H9 (cell line): ENCODE measurements at regions not wholly inside any gene's neighbourhood (a gene's known extent, or its start where the extent isn't known, plus 50 kb on each side); places are given as distances from the start of the nearest gene placed in this dataset.

Experiments used
- DNase-seq: peaks from one replicate; pipeline ENCODE4 v3.0.0-alpha.2; 2017
- H2AFZ ChIP-seq: one replicate; pipeline ENCODE4 v1.6.1; 2013; ENCODE audit warnings: mild to moderate bottlenecking, low read length, control low read depth, moderate library complexity
- H2AK5ac ChIP-seq: 2 replicates; pipeline ENCODE4 v1.6.1; 2013; ENCODE audit warnings: low read length, control low read depth, mixed read lengths; ENCODE audit not compliant: insufficient read length
- H2BK120ac ChIP-seq: one replicate; pipeline ENCODE4 v1.6.1; 2013; ENCODE audit warnings: low read depth, mild to moderate bottlenecking, low read length, control low read depth, inconsistent platforms; ENCODE audit not compliant: poor library complexity, severe bottlenecking
- H2BK12ac ChIP-seq: 2 replicates; pipeline ENCODE4 v1.6.1; 2013; ENCODE audit warnings: low read length, control low read depth, mixed read lengths, low read depth; ENCODE audit not compliant: insufficient read length
- H2BK15ac ChIP-seq: 2 replicates; pipeline ENCODE4 v1.6.1; 2013; ENCODE audit warnings: low read depth, low read length, control low read depth
- H2BK20ac ChIP-seq: one replicate; pipeline ENCODE4 v1.6.1; 2013; ENCODE audit warnings: low read depth, mild to moderate bottlenecking, low read length, control low read depth, inconsistent platforms; ENCODE audit not compliant: poor library complexity, severe bottlenecking
- H2BK5ac ChIP-seq: 2 replicates; pipeline ENCODE4 v1.6.1; 2013; ENCODE audit warnings: low read length, control low read depth, mixed read lengths; ENCODE audit not compliant: insufficient read length
- H3K14ac ChIP-seq: 2 replicates; pipeline ENCODE4 v1.6.1; 2013; ENCODE audit warnings: low read length, control low read depth; ENCODE audit not compliant: insufficient read depth
- H3K18ac ChIP-seq: 2 replicates; pipeline ENCODE4 v1.6.1; 2013; ENCODE audit warnings: low read depth, mild to moderate bottlenecking, mixed read lengths, low read length, control low read depth; ENCODE audit not compliant: insufficient read length
- H3K23ac ChIP-seq: 2 replicates; pipeline ENCODE4 v1.6.1; 2013; ENCODE audit warnings: low read length, control low read depth, mixed read lengths, low read depth; ENCODE audit not compliant: insufficient read length
- H3K23me2 ChIP-seq: 2 replicates; pipeline ENCODE4 v1.6.1; 2013; ENCODE audit warnings: low read depth, mild to moderate bottlenecking, mixed read lengths, low read length, control low read depth; ENCODE audit not compliant: insufficient read length, poor library complexity, severe bottlenecking
- H3K27ac ChIP-seq: 2 replicates; pipeline ENCODE4 v1.5.1; 2013; ENCODE audit warnings: low read length, control low read depth, mixed read lengths, low read depth; ENCODE audit not compliant: insufficient read length
- H3K27me3 ChIP-seq: 2 replicates; pipeline ENCODE4 v1.6.1; 2013; ENCODE audit warnings: low read length, control low read depth, inconsistent platforms; ENCODE audit not compliant: insufficient read depth
- H3K4ac ChIP-seq: 2 replicates; pipeline ENCODE4 v1.6.1; 2013; ENCODE audit warnings: low read depth, mild to moderate bottlenecking, control low read depth, inconsistent platforms, low read length, moderate library complexity
- H3K4me1 ChIP-seq: 2 replicates; pipeline ENCODE4 v1.6.1; 2013; ENCODE audit warnings: low read length, control low read depth, inconsistent platforms; ENCODE audit not compliant: insufficient read depth
- H3K4me2 ChIP-seq: 2 replicates; pipeline ENCODE4 v1.6.1; 2013; ENCODE audit warnings: low read length, control low read depth, mixed read lengths; ENCODE audit not compliant: insufficient read length, insufficient read depth
- H3K56ac ChIP-seq: 2 replicates; pipeline ENCODE4 v1.6.1; 2013; ENCODE audit warnings: low read depth, mild to moderate bottlenecking, mixed read lengths, low read length, control low read depth; ENCODE audit not compliant: insufficient read length
- H3K79me1 ChIP-seq: 2 replicates; pipeline ENCODE4 v1.6.1; 2013; ENCODE audit warnings: low read depth, mild to moderate bottlenecking, moderate library complexity, low read length, control low read depth, inconsistent platforms; ENCODE audit not compliant: insufficient read depth, poor library complexity, severe bottlenecking
- H3K79me2 ChIP-seq: 2 replicates; pipeline ENCODE4 v1.6.1; 2013; ENCODE audit warnings: low read length, control low read depth, inconsistent platforms; ENCODE audit not compliant: insufficient read depth
- H3K9ac ChIP-seq: 2 replicates; pipeline ENCODE4 v1.6.1; 2013; ENCODE audit warnings: low read length, control low read depth, mixed read lengths; ENCODE audit not compliant: insufficient read length; ENCODE audit errors: extremely low read depth
- H3K9me3 ChIP-seq: one replicate; pipeline ENCODE4 v1.6.1; 2013; ENCODE audit warnings: low read depth, low read length, inconsistent platforms; ENCODE audit not compliant: control insufficient read depth
- H3T11ph ChIP-seq: one replicate; pipeline ENCODE4 v1.6.1; 2013; ENCODE audit warnings: mild to moderate bottlenecking, low read length, control low read depth, inconsistent platforms
- H4K20me1 ChIP-seq: one replicate; pipeline ENCODE4 v1.6.1; 2013; ENCODE audit not compliant: control insufficient read depth, insufficient read length, insufficient read depth
- H4K5ac ChIP-seq: 2 replicates; pipeline ENCODE4 v1.6.1; 2013; ENCODE audit warnings: low read depth, mild to moderate bottlenecking, mixed read lengths, low read length, control low read depth; ENCODE audit not compliant: insufficient read length
- H4K8ac ChIP-seq: replicated peaks from 2 replicates; pipeline ENCODE4 v1.6.1; 2013; ENCODE audit warnings: low read length, control low read depth, mixed read lengths, low read depth; ENCODE audit not compliant: insufficient read length
- H4K91ac ChIP-seq: 2 replicates; pipeline ENCODE4 v1.6.1; 2013; ENCODE audit warnings: low read depth, mild to moderate bottlenecking, moderate library complexity, mixed read lengths, low read length, control low read depth; ENCODE audit not compliant: insufficient read length
- H3K27ac Mint-ChIP-seq, 3 experiments: 2 replicates in 2 of 3; 3 replicates in 1 of 3; pipeline ENCODE4 v1.8.0; 2020 to 2021; ENCODE audit warnings: mixed read lengths in 3 of 3, mild to moderate bottlenecking in 1 of 3, moderate library complexity in 1 of 3
- H3K27me3 Mint-ChIP-seq: 2 replicates; pipeline ENCODE4 v1.8.0; 2021; ENCODE audit warnings: low read depth, mild to moderate bottlenecking, moderate library complexity, mixed read lengths
- H3K36me3 Mint-ChIP-seq, 3 experiments: 2 replicates in 2 of 3; 3 replicates in 1 of 3; pipeline ENCODE4 v1.8.0; 2020 to 2021; ENCODE audit warnings: low read depth in 3 of 3, mixed read lengths in 3 of 3; ENCODE audit not compliant: insufficient read depth in 1 of 3
- H3K4me1 Mint-ChIP-seq, 2 experiments: 2 replicates each; pipeline ENCODE4 v1.8.0; 2020; ENCODE audit warnings: mixed read lengths in 2 of 2
- H3K4me3 Mint-ChIP-seq, 2 experiments: 2 replicates in 1 of 2; 3 replicates in 1 of 2; pipeline ENCODE4 v1.8.0; 2020 to 2021; ENCODE audit warnings: mild to moderate bottlenecking in 2 of 2, mixed read lengths in 2 of 2, moderate library complexity in 1 of 2
- H3K9me3 Mint-ChIP-seq, 2 experiments: 2 replicates in 1 of 2; 3 replicates in 1 of 2; pipeline ENCODE4 v1.8.0; 2020; ENCODE audit warnings: mild to moderate bottlenecking in 2 of 2, mixed read lengths in 2 of 2, moderate library complexity in 1 of 2
- CTCF ChIP-seq: fragments of 200-600 bp; sonication (generic); conservative IDR thresholded peaks from 3 replicates; pipeline ENCODE4 v1.8.0; 2021; ENCODE audit warnings: antibody characterized with exemption, mild to moderate bottlenecking
- WGBS: extraction: QIAGEN DNeasy Blood & Tissue Kit; methylation state at CpG from one replicate; pipeline ENCODE4 v1.1.7; 2013; ENCODE audit warnings: missing lambda C conversion rate, low lambda C conversion rate, mixed read lengths; ENCODE audit not compliant: insufficient read length; ENCODE audit errors: extremely low coverage; 5-methylcytosine and 5-hydroxymethylcytosine counted together

GRCh38 chr4:28536124-28536523, 1675.5 kb downstream of the STIM2 start:
- Mint-ChIP-seq H3K27me3 (no peaks in the 10 kb centered on the region), H3K9me3 (peaks cover 4% of the 10 kb centered on the region in 2 experiments; a peak in 4 of 5 replicates), H3K4me1 (no peaks in the 10 kb centered on the region), H3K36me3 (peaks cover 0 to 4% (median 3%) of the 10 kb centered on the region in 3 experiments; a peak in 1 of 7 replicates), H3K27ac (no peak overlapping the region), H3K4me3 (no peak overlapping the region)
- Histone ChIP-seq H3K23me2 (no peaks in the 10 kb centered on the region), H3K4me1 (no peaks in the 10 kb centered on the region), H2BK5ac (no peak overlapping the region), H3T11ph (no peak overlapping the region), H3K9me3 (no peaks in the 10 kb centered on the region), H2AFZ (no peak overlapping the region), H3K14ac (no peak overlapping the region), H2BK12ac (no peak overlapping the region), H3K27ac (no peak overlapping the region), H4K5ac (no peak overlapping the region), H3K79me1 (no peaks in the 10 kb centered on the region), H3K79me2 (no peaks in the 10 kb centered on the region), H2BK20ac (no peak overlapping the region), H3K4me2 (no peak overlapping the region), H4K91ac (no peak overlapping the region), H4K20me1 (no peaks in the 10 kb centered on the region), H3K18ac (no peak overlapping the region), H3K9ac (no peak overlapping the region), H3K4ac (no peak overlapping the region), H2BK15ac (no peak overlapping the region), H3K56ac (no peak overlapping the region), H3K27me3 (no peaks in the 10 kb centered on the region), H2BK120ac (no peak overlapping the region), H4K8ac (no peak overlapping the region), H2AK5ac (no peak overlapping the region), H3K23ac (no peak overlapping the region)
- DNase-seq: no peak
- TF ChIP-seq CTCF: no peak
- no CpG with 5 or more reads among the region's 2 CpGs for WGBS
